ENCODE measurements at regions not wholly inside any gene's neighbourhood (a gene's known extent, or its start where the extent isn't known, plus 50 kb on each side); places are given as distances from the start of the nearest gene placed in this dataset.

- H3K27ac ChIP-seq = no peak overlapping the region
- 63% methylated on average over 6 of the region's 6 CpGs for WGBS
- TF ChIP-seq POLR2A (IDR thresholded peaks at IDR 0.05) (no peak), CTCF (IDR thresholded peaks at IDR 0.05) (no peak), EP300 (IDR thresholded peaks at IDR 0.05) (no peak), POLR2AphosphoS5 (IDR thresholded peaks at IDR 0.05) (no peak)
- H3K9me3 ChIP-seq = no peaks in the 10 kb centered on the region
- no peaks in the 10 kb centered on the region for H3K4me1 ChIP-seq
- H3K4me3 ChIP-seq = no peak overlapping the region
- H3K36me3 ChIP-seq = no peaks in the 10 kb centered on the region
- no peaks in the 10 kb centered on the region for H3K27me3 ChIP-seq
- no peak for DNase-seq (ENCODE audit: low spot score in 2 of 2)
Measured at GRCh38 chr5:7015586-7016256, 302.5 kb downstream of the TENT4A start.

GRCh38 chr5:7016999-7017747 lies 303.9 kb downstream of the TENT4A start:
- Histone ChIP-seq H3K4me3 (no peak overlapping the region), H3K36me3 (no peaks in the 10 kb centered on the region), H3K4me1 (no peaks in the 10 kb centered on the region), H3K27ac (no peak overlapping the region), H3K27me3 (no peaks in the 10 kb centered on the region), H3K9me3 (peaks cover 11% of the 10 kb centered on the region)
- 65% methylated on average over 10 of the region's 10 CpGs for WGBS
- no peak for DNase-seq (ENCODE audit: low spot score in 2 of 2)
- TF ChIP-seq EP300 (IDR thresholded peaks at IDR 0.05) = no peak
- TF ChIP-seq CTCF (IDR thresholded peaks at IDR 0.05) = no peak
- TF ChIP-seq POLR2AphosphoS5 (IDR thresholded peaks at IDR 0.05) = no peak
- no peak for TF ChIP-seq POLR2A (IDR thresholded peaks at IDR 0.05)

GRCh38 chr5:7018198-7018597 lies 305.0 kb downstream of the TENT4A start:
- Histone ChIP-seq H3K4me3 (no peak overlapping the region), H3K9me3 (peaks cover 21% of the 10 kb centered on the region), H3K27ac (no peak overlapping the region), H3K36me3 (no peaks in the 10 kb centered on the region), H3K4me1 (no peaks in the 10 kb centered on the region), H3K27me3 (no peaks in the 10 kb centered on the region)
- no peak for DNase-seq (ENCODE audit: low spot score in 2 of 2)
- 77% methylated on average over 5 of the region's 5 CpGs for WGBS
- TF ChIP-seq POLR2AphosphoS5 (IDR thresholded peaks at IDR 0.05) (no peak), POLR2A (IDR thresholded peaks at IDR 0.05) (no peak), CTCF (IDR thresholded peaks at IDR 0.05) (no peak)

- DNase-seq (ENCODE audit: low spot score in 2 of 2) = no peak
- no peaks in the 10 kb centered on the region for H3K36me3 ChIP-seq
- no peak overlapping the region for H3K4me3 ChIP-seq
- no peak overlapping the region for H3K27ac ChIP-seq
- no peaks in the 10 kb centered on the region for H3K4me1 ChIP-seq
- TF ChIP-seq CTCF (IDR thresholded peaks at IDR 0.05) (no peak), POLR2A (IDR thresholded peaks at IDR 0.05) (no peak), EP300 (IDR thresholded peaks at IDR 0.05) (no peak), POLR2AphosphoS5 (IDR thresholded peaks at IDR 0.05) (no peak)
- H3K9me3 ChIP-seq = peaks cover 22% of the 10 kb centered on the region
- no peaks in the 10 kb centered on the region for H3K27me3 ChIP-seq
Measured at GRCh38 chr5:7018601-7019000, 305.4 kb downstream of the TENT4A start.

- no peak for TF ChIP-seq EP300 (IDR thresholded peaks at IDR 0.05)
- TF ChIP-seq POLR2A (IDR thresholded peaks at IDR 0.05) = no peak
- TF ChIP-seq CTCF (IDR thresholded peaks at IDR 0.05) = no peak
- TF ChIP-seq POLR2AphosphoS5 (IDR thresholded peaks at IDR 0.05) = no peak
- 73% methylated on average over 2 of the region's 2 CpGs for WGBS
Measured at GRCh38 chr5:7036192-7036835, 323.1 kb downstream of the TENT4A start.

More at GRCh38 chr5:7036192-7036835, 323.1 kb downstream of the TENT4A start:
- no peak for DNase-seq (ENCODE audit: low spot score in 2 of 2)
- Histone ChIP-seq H3K9me3 (no peaks in the 10 kb centered on the region), H3K36me3 (no peaks in the 10 kb centered on the region), H3K4me1 (no peaks in the 10 kb centered on the region), H3K27ac (no peak overlapping the region), H3K27me3 (no peaks in the 10 kb centered on the region), H3K4me3 (no peak overlapping the region)

Data from suprapubic skin (tissue), 4 donors.